ENCODE measurements at regions not wholly inside any gene's neighbourhood (a gene's known extent, or its start where the extent isn't known, plus 50 kb on each side); places are given as distances from the start of the nearest gene placed in this dataset.

DNA sequence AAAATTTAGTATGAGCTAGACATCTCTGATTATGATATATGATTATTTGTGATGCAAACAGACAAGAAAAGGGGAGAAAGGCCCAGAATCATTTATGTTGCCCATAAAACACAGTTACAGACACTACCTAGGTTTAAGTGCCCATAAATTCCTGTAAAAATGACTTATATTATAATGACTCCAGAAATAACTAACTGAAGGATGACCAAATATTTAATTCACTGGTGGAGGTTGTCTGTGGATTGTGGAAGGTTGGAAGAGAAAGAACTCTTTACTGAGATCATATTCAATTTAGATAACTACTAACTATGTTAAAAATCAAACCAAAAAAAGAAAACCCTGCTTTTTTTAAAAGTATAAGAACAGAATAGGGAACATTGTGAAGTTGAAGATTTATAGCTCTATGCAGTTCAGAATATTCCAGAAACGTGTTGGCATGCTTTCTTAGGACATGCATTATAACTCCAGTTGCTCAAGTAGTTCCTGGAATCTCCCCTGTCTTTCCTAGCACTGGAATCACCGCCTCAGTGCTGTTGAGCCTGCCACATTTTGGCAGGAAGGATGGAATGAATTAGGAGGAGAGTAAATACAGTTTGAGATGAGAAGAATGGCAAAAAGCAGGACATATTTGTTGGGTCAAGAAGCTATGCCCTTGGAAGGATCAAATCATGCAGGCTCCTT lies 72.0 kb upstream of the PAPPA start:
- DNase-seq (ENCODE audit: low spot score) = no peak

DNA sequence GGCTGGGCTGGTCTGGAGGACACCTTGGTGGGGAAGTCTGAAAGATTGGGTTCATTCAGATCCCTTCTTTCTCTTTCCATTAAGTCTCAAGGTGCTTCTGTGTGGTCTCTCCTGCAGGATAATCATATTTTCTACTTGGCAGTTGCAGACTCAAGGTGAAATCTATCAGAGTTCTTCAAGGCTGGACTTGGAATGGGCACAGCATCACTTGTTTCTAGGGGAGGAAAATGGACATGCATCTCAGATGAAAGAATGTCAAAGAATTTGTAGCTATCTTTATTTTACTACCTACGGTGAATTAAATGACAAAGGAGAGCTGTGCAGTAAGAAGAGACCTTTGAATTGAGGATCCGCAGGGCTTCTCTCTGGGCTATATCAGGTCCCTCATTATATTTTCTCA lies 69.8 kb upstream of the PAPPA start:
- DNase-seq (ENCODE audit: low spot score) = no peak

DNA sequence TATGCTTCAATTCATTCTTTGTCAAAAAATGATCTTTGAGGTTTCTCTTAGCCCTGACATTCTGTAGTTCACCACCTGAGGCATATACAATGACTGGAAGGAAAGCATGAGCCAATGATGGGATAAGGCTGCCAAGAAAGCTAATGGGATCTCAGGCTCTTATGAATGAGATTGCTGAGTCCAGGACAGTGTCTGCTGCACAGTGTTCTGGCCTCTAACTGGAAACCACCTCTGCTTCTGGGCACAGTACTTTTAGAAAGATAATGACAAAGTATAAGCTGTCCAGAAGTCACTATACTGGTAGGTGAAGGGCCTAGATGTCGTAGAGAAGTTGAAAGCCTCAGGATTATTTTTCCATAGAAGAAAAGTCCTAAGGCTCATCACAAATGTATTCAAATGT lies 69.1 kb upstream of the PAPPA start:
- no peak for DNase-seq (ENCODE audit: low spot score)

DNA sequence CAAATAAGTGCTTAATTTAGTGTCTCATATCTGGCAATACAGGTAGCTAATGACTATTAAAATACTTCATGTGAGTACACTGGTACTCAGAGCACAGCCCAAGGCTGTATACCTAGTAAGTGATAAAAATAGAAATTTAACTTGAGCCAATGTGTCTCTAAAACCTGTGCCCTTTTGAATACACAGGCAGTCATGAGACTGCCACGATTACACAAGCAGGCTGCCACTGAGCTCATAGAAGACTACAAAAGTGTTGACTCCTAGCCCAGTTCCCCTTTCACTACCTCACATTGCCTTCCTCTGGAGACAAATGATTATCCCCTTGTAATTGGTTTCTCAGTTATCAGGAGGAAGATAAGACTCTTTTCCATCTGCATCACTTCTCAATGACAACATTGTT lies 66.3 kb upstream of the PAPPA start:
- no peak for DNase-seq (ENCODE audit: low spot score)

DNA sequence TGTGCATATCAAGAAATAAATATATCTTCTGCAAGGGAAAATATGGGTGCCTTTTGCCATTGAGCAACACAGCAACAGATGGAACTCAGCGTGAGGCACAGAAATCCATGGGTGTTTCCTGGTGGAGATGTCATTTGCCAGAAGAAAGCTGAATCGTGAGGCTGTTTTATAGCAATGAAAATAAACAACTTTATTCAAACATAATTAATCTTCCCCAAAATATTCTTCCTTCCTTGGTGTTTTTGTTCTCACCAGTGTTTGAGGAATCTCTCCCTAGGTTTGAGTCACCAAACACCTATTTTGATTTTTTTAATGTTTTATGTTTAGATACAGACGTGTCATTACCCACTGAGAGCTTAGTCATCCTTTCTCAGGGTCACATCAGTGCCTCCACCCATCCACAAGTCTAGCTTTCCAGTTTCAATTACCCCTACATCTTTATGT lies 65.8 kb upstream of the PAPPA start:
- DNase-seq (ENCODE audit: low spot score) = no peak

DNA sequence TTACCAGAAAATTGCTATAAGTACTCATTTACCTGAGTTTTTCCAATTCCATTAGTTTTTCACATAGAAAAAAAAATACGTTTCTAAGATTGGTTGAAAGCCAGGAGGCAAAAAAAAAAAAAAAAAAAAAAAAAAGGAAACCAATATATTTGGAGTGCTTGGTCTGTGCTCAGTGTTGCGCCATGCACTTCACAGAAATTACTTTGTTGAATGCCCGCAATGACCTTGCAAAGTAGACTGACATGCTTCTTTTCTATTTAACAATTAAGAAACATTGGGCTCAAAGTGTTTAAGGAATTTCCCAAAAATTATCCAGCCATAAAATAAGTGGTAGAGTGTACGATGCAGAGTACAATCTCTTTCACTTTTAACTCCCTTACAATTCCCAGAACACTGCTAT lies 65.2 kb upstream of the PAPPA start:
- no peak for DNase-seq (ENCODE audit: low spot score)

DNA sequence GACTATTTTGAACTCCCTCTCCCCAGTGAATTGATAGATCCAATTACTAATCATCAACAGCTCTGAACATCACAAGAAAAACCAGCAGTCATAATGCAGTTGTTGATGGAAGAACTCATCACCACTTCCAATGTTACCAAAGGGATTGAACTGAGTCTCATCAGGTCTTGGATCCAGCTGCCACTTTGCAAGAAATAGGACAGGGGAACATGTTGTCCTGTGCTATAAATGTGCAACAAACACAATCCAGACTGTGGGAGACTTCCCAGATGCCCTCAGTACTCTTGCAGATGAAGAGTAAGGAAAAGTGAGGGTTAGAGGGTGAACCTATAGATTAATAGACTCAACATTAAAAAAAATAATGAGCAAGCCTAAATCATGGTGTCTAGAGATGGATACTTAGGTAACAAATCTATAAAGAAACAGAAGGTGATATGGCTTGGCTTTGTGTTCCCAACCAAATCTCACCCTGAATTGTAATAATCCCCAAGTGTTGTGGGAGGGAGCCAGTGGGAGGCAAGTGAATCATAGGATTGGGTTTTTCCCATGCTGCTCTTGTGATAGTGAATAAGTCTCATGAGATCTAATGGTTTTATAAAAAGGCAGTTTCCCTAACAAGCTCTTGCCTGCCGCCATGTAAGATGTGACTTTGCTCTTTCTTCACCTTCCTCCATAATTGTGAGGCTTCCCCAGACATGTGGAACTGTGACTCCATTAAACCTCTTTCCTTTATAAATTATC lies 63.4 kb upstream of the PAPPA start:
- DNase-seq (ENCODE audit: low spot score) = no peak

DNA sequence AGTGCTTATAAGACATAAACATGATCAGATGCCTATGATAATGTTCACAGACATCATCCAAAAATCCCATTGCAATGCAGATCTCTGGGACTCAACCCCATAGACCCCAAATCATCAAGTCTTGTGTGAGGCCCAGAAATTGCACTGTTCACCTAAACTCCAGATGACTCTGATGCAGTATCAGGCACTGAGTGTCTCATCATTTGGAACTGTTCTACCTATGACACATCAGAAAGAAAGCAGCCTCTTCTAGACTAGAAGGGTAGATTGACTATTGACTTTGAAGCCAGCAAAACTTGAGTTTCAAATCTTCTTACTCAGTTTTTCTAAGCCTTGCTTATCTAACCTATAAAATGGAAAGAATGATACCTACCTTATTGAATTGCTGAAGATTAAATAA lies 58.7 kb upstream of the PAPPA start:
- DNase-seq (ENCODE audit: low spot score) = no peak

DNA sequence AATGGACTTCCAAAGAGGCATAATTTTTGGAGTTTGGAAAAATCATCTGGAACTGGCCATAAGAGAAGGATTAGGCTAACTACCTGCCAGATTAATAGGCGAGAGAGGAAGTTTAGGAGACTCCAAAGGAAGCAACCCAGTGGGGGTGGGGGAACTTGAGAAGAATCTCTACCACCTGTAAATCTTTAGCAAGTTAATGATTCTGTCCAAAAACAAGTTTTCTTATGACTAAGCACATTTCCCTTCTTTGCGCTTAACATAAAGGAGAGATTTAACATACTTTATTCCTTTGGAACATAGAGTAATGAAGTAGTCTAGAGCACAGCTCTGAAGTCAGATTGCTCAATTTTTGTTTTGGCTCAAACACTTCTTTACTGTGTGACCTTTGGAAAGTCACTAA lies 58.2 kb upstream of the PAPPA start:
- no peak for DNase-seq (ENCODE audit: low spot score)

DNA sequence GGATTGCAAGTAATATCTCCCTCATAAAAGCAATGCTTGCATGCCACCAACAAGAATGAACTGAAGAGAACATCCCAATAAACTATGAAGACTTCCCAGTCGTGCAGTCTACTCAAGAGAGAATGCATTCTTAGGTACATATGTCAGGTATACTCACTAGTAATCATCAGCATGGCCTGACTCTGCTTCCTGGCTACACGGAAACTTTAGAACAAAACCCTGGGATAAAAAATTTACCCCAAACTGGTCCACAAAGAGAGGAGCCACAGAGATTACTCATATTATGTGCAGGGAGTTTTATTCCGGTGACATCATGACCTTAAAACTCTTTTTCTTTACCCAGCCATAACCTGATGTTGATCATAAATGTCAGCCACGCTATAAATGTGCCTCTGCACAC lies 57.5 kb upstream of the PAPPA start:
- DNase-seq (ENCODE audit: low spot score) = no peak

DNA sequence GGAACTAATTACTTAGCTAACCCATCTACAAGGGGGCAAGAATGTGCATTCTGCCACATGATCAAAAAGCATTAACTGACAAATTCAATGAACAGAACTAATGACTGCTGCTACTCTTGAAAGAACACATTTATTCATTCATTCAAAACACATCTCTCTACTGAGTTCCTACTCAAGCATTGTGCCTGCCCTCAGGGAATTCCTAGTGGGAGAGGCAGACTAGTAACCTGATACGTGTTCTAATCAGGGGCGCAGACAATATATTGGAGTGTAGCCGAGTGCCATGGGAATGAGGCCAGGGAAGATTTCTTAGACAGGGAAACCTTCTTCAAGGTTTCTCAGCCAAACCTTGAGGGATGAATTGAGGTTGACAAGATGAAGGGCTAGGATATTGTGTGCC lies 56.7 kb upstream of the PAPPA start:
- DNase-seq (ENCODE audit: low spot score) = no peak

DNA sequence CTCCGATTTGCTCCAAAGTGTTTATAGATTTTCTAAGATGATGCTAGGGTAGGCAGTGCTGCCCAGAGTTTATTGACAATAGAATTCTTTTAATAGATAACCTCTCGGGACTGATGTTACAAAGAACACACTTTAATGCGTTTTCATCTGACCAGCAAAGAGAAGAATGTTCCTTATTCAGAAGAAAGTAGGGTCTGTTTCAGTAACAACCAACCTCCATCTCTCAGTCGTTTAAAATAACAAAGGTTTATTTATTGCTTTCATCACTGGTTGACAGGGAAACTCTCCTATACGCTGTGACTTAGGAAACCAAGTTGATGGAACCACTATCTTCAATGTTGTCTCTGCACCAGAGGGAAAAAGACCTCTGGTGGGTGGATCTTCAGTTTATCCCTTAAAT lies 55.1 kb upstream of the PAPPA start:
- no peak for DNase-seq (ENCODE audit: low spot score)

DNA sequence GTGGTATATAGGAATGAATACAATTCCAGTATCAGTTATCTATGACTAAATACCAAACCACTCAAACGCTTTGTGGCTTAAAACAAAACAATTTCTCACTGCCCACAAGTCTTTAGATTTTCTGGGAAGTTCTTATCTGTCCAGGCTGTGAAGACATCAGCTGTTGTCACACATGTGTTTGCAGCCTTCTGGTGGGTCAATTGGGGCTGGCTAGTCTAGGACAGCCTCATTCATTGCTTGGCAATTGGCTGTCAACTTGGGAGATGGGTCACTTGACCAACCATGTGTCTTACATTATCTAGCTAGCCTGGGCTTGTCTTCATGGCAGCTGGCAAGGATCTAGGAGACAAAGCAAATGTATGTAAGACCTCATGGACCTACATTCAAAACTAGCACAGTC lies 53.8 kb upstream of the PAPPA start:
- no peak for DNase-seq (ENCODE audit: low spot score)

DNA sequence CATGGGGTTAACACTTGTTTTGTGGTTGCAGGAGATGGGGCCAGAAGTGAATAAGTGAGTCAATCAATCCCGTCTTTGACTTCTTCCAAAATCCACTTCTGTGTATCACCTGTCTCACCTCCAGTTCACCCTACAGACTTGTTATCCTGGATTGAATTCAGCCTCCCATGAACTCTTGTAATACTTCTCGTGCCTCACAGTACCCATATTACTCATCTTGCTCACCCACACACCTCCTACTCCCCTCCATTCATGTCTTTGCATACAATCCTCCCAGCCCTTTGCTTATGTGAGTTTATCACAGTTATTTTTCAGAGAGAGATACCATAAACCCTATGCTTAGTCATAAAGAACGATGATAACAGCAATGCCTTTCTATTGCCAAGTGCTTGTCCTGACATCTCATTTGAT lies 52.9 kb upstream of the PAPPA start:
- no peak for DNase-seq (ENCODE audit: low spot score)

DNA sequence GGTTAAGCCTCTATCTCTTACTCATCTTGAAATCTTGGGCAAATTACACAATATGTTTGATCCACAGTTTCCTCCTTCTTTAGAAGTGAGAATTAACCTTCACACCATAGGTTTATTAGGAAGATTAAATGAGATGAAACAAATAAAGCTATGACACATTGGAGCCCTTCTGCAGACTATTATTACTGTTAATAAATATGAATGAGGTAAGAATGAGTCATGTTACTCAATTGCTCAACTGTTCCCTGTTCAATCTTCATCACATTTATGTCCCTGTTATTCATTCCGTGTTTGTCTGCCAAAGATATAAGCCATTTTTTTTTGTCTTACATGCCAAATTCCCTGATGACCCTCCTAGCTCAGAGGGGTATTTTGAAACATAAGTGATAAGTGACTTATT lies 52.1 kb upstream of the PAPPA start:
- no peak for DNase-seq (ENCODE audit: low spot score)

DNA sequence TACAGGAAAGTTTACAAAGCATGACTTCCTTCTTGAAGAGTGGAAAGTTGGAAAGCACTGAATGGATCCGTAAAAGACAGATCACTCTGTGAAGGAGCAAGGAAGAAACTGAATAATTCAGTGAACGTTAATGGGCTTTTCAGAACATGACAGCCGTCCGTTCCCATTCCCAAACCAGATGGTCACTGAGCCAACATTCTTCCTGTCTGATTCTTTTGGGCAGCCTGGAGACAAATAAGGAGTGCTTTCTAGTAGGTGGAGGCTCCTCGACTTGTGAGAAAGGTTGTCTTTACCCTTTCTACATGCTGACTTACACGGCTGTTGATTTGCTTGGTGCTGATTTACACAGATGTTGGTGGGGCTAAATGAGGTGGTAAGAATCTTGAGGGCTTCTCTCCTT lies 51.0 kb upstream of the PAPPA start:
- no peak for DNase-seq (ENCODE audit: low spot score)
